ENCODE measurements at regions not wholly inside any gene's neighbourhood (a gene's known extent, or its start where the extent isn't known, plus 50 kb on each side); places are given as distances from the start of the nearest gene placed in this dataset.

DNA sequence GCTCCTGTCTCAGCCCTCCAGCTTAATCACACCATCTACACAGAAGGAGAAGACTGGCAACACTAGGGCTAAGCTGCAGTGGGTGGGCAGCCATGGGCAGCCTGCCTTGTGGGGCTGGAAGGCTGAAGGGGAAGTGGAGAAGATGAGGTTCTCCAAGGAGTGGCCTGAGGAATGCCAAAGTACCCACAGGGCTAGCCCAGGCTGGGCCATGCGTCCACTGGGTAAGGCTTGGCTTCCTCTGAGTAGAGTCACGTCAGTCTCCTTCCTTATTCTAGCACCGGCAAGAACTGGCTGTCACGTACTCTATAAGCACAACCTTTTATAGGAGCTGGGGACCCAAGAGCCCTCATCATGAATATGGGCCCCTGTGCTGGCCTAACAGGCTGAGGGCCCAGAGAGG lies 110.6 kb upstream of the SIRPA start:
- peaks cover 5% of the 10 kb centered on the region for H3K27me3 ChIP-seq
- H3K4me3 ChIP-seq: no peak overlapping the region
- H3K36me3 ChIP-seq: no peaks in the 10 kb centered on the region
- 89% methylated on average over 4 of the region's 4 CpGs for WGBS
- no peak overlapping the region for H3K27ac ChIP-seq
- no peaks in the 10 kb centered on the region for H3K4me1 ChIP-seq
- no peak for DNase-seq (ENCODE audit: low spot score in 2 of 2)
- no peaks in the 10 kb centered on the region for H3K9me3 ChIP-seq
- TF ChIP-seq EP300 (IDR thresholded peaks at IDR 0.05) (no peak), POLR2AphosphoS5 (IDR thresholded peaks at IDR 0.05) (no peak), POLR2A (IDR thresholded peaks at IDR 0.05) (no peak)
- TF ChIP-seq, protein P1, sequence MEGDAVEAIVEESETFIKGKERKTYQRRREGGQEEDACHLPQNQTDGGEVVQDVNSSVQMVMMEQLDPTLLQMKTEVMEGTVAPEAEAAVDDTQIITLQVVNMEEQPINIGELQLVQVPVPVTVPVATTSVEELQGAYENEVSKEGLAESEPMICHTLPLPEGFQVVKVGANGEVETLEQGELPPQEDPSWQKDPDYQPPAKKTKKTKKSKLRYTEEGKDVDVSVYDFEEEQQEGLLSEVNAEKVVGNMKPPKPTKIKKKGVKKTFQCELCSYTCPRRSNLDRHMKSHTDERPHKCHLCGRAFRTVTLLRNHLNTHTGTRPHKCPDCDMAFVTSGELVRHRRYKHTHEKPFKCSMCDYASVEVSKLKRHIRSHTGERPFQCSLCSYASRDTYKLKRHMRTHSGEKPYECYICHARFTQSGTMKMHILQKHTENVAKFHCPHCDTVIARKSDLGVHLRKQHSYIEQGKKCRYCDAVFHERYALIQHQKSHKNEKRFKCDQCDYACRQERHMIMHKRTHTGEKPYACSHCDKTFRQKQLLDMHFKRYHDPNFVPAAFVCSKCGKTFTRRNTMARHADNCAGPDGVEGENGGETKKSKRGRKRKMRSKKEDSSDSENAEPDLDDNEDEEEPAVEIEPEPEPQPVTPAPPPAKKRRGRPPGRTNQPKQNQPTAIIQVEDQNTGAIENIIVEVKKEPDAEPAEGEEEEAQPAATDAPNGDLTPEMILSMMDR (IDR thresholded peaks at IDR 0.05): no peak

DNA sequence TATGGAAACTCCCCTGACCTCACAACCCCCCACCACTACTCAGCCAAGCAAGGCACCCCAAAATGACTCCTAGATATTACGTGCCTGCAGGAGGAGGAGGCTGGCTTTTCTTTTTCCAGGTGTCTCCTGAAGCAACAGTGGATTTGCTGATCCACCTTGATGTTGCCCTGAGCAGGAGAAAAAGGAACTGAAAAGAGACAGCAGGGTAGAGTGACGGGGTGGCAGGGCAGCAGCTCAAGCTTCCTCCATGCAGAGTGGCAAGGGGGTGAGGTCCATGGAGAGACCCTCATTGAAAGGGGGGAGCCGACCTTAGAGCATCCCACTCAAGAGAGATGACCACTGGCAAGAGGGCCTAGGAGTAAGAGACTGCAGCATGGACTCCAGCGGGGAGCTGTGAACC lies 112.0 kb upstream of the SIRPA start:
- Histone ChIP-seq H3K4me3 (no peak overlapping the region), H3K4me1 (no peaks in the 10 kb centered on the region), H3K27me3 (peaks cover 5% of the 10 kb centered on the region), H3K36me3 (no peaks in the 10 kb centered on the region), H3K27ac (no peak overlapping the region), H3K9me3 (no peaks in the 10 kb centered on the region)
- 83% methylated on average over 3 of the region's 4 CpGs for WGBS
- TF ChIP-seq EP300 (IDR thresholded peaks at IDR 0.05) (no peak), POLR2AphosphoS5 (IDR thresholded peaks at IDR 0.05) (no peak), POLR2A (IDR thresholded peaks at IDR 0.05) (no peak)
- TF ChIP-seq, protein P1 (IDR thresholded peaks at IDR 0.05): no peak
- no peak for DNase-seq (ENCODE audit: low spot score in 2 of 2)

DNA sequence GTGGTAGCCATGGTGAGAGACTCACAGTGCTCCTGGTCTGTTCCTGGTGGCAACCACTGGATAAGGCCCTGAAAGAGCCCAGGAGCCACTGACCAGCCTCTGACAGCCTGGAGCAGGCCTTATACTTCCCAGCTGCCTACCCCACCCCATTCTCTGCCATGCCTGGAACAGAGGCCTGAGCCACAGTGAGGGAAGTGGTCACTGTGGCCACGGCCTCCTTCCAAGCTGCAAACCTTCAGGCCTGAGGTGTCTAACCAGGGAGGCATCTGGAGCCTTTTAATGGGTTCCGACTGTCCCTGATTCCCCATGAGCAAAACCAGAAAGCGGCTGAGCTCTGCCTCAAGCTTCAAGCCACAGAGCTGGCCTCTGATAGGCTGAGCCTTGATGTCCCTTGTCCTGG lies 113.0 kb upstream of the SIRPA start:
- Histone ChIP-seq H3K27ac (no peak overlapping the region), H3K36me3 (no peaks in the 10 kb centered on the region), H3K27me3 (peaks cover 1% of the 10 kb centered on the region), H3K4me1 (peaks cover 4% of the 10 kb centered on the region), H3K4me3 (no peak overlapping the region), H3K9me3 (no peaks in the 10 kb centered on the region)
- no peak for DNase-seq (ENCODE audit: low spot score in 2 of 2)
- no CpG with 5 or more reads among the region's 3 CpGs for WGBS
- no peak for TF ChIP-seq POLR2AphosphoS5 (IDR thresholded peaks at IDR 0.05)
- TF ChIP-seq POLR2A (IDR thresholded peaks at IDR 0.05): no peak
- no peak for TF ChIP-seq EP300 (IDR thresholded peaks at IDR 0.05)

- WGBS: 86% methylated on average over 5 of the region's 5 CpGs
These were observed 115.6 kb upstream of the SIRPA start for GRCh38 chr20:1779567-1779966.

GRCh38 chr20:1778338-1778737 lies 116.9 kb upstream of the SIRPA start:
- no peak for DNase-seq (ENCODE audit: low spot score in 2 of 2)
- no peaks in the 10 kb centered on the region for H3K27me3 ChIP-seq
- no peak for TF ChIP-seq POLR2AphosphoS5 (IDR thresholded peaks at IDR 0.05)
- TF ChIP-seq EP300 (IDR thresholded peaks at IDR 0.05): no peak
- TF ChIP-seq POLR2A (IDR thresholded peaks at IDR 0.05): no peak
- TF ChIP-seq, protein P1 (IDR thresholded peaks at IDR 0.05): no peak
- no peaks in the 10 kb centered on the region for H3K9me3 ChIP-seq
- H3K4me3 ChIP-seq: no peak overlapping the region
- H3K4me1 ChIP-seq: peaks cover 18% of the 10 kb centered on the region
- no peak overlapping the region for H3K27ac ChIP-seq
- H3K36me3 ChIP-seq: no peaks in the 10 kb centered on the region
- WGBS: 83% methylated on average over 12 of the region's 12 CpGs

More at GRCh38 chr20:1779567-1779966, 115.6 kb upstream of the SIRPA start:
- H3K4me1 ChIP-seq: peaks cover 18% of the 10 kb centered on the region
- no peak overlapping the region for H3K4me3 ChIP-seq
- no peaks in the 10 kb centered on the region for H3K27me3 ChIP-seq
- no peaks in the 10 kb centered on the region for H3K9me3 ChIP-seq
- H3K36me3 ChIP-seq: no peaks in the 10 kb centered on the region
- no peak overlapping the region for H3K27ac ChIP-seq
- no peak for DNase-seq (ENCODE audit: low spot score in 2 of 2)
- no peak for TF ChIP-seq POLR2A (IDR thresholded peaks at IDR 0.05)
- TF ChIP-seq, protein P1 (IDR thresholded peaks at IDR 0.05): no peak
- no peak for TF ChIP-seq EP300 (IDR thresholded peaks at IDR 0.05)
- TF ChIP-seq POLR2AphosphoS5 (IDR thresholded peaks at IDR 0.05): no peak

DNA sequence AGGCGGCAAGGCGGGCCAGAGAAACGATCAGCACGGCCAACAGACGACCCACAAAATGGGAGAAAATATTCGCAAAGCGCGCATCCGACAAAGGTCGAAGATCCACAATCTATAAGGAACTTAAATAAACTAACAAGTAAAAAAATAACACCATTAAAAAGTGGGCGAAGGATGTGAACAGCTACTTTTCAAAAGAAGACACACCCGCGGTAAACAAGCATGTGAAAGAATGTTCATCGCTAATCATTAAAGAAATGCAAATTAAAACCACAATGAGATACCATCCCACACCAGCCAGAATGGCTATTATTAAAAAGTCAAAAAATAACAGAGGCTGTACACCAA lies 117.8 kb upstream of the SIRPA start:
- H3K4me1 ChIP-seq: peaks cover 18% of the 10 kb centered on the region
- H3K36me3 ChIP-seq: no peaks in the 10 kb centered on the region
- H3K4me3 ChIP-seq: peak overlapping the region; percentile 63
- no peaks in the 10 kb centered on the region for H3K9me3 ChIP-seq
- WGBS: 11% methylated on average over 14 of the region's 14 CpGs
- H3K27me3 ChIP-seq: no peaks in the 10 kb centered on the region
- peak in 1 of 2 donors; percentile 86 for DNase-seq (ENCODE audit: low spot score in 2 of 2)
- no peak for TF ChIP-seq POLR2AphosphoS5 (IDR thresholded peaks at IDR 0.05)
- no peak for TF ChIP-seq POLR2A (IDR thresholded peaks at IDR 0.05)
- TF ChIP-seq, protein P1 (IDR thresholded peaks at IDR 0.05): no peak
- TF ChIP-seq EP300 (IDR thresholded peaks at IDR 0.05): no peak
- H3K27ac ChIP-seq: no peak overlapping the region
